GM21576 (cell line): ENCODE measurements at regions not wholly inside any gene's neighbourhood (a gene's known extent, or its start where the extent isn't known, plus 50 kb on each side); places are given as distances from the start of the nearest gene placed in this dataset.
"Not testable (repeated sequence)": the region's sequence is repeated elsewhere in the genome, so short reads cannot be mapped to it uniquely, and the experiment has no call there.

Experiments
- ATAC-seq: cut with Tn5 transposase; IDR thresholded peaks from one replicate; pipeline ENCODE4 v1.9.1; 2021; ENCODE audit warnings: mild to moderate bottlenecking, moderate library complexity; ENCODE audit not compliant: unreplicated experiment

- ATAC-seq = no peak
Observed at GRCh38 chr1:194068446-194069167, 882.2 kb upstream of the B3GALT2 start.

- ATAC-seq = no peak
Observed at GRCh38 chr1:194067772-194068171, 881.4 kb upstream of the B3GALT2 start.

GRCh38 chr1:194062962-194063361 lies 876.5 kb upstream of the B3GALT2 start:
- ATAC-seq = no peak

- no peak for ATAC-seq
Observed at GRCh38 chr1:194062526-194062925, 876.1 kb upstream of the B3GALT2 start.

- no peak for ATAC-seq
Observed at GRCh38 chr1:194060481-194060880, 874.1 kb upstream of the B3GALT2 start.

- not testable (repeated sequence) for ATAC-seq
Observed at GRCh38 chr1:194058268-194058667, 871.9 kb upstream of the B3GALT2 start.

GRCh38 chr1:194056169-194056568 lies 869.8 kb upstream of the B3GALT2 start:
- ATAC-seq = no peak

GRCh38 chr1:194055536-194055935 lies 869.1 kb upstream of the B3GALT2 start:
- no peak for ATAC-seq

GRCh38 chr1:194052514-194053338 lies 866.3 kb upstream of the B3GALT2 start:
- ATAC-seq = peak; percentile 62

GRCh38 chr1:194047921-194048320 lies 861.5 kb upstream of the B3GALT2 start:
- no peak for ATAC-seq

GRCh38 chr1:194047206-194047605 lies 860.8 kb upstream of the B3GALT2 start:
- ATAC-seq = no peak

GRCh38 chr1:194045416-194045815 lies 859.0 kb upstream of the B3GALT2 start:
- ATAC-seq = no peak

GRCh38 chr1:194044892-194045291 lies 858.5 kb upstream of the B3GALT2 start:
- no peak for ATAC-seq

- ATAC-seq = no peak
Observed at GRCh38 chr1:194043984-194044755, 857.8 kb upstream of the B3GALT2 start.

GRCh38 chr1:194042736-194043135 lies 856.3 kb upstream of the B3GALT2 start:
- ATAC-seq = no peak

GRCh38 chr1:194040496-194040895 lies 854.1 kb upstream of the B3GALT2 start:
- ATAC-seq = no peak

- no peak for ATAC-seq
Observed at GRCh38 chr1:194039578-194039977, 853.2 kb upstream of the B3GALT2 start.

GRCh38 chr1:194033646-194034045 lies 847.2 kb upstream of the B3GALT2 start:
- ATAC-seq = no peak

GRCh38 chr1:194028002-194028401 lies 841.6 kb upstream of the B3GALT2 start:
- ATAC-seq = no peak

- ATAC-seq = no peak
Observed at GRCh38 chr1:194026422-194026821, 840.0 kb upstream of the B3GALT2 start.

GRCh38 chr1:194024659-194025058 lies 838.2 kb upstream of the B3GALT2 start:
- no peak for ATAC-seq
